Chondrocyte (in vitro differentiated cells): ENCODE measurements at regions not wholly inside any gene's neighbourhood (a gene's known extent, or its start where the extent isn't known, plus 50 kb on each side); places are given as distances from the start of the nearest gene placed in this dataset.
"Not testable (repeated sequence)": the region's sequence is repeated elsewhere in the genome, so short reads cannot be mapped to it uniquely, and the experiment has no call there.

ENCODE experiments used
- DNase-seq: peaks from one replicate; pipeline ENCODE4 v3.0.0; 2021; ENCODE audit warnings: mixed read lengths, low spot score
- H3K27ac Mint-ChIP-seq: one replicate; pipeline ENCODE4 v1.8.0; 2021; ENCODE audit warnings: mild to moderate bottlenecking, moderate library complexity, mixed read lengths; ENCODE audit not compliant: unreplicated experiment
- H3K27me3 Mint-ChIP-seq: 2 replicates; pipeline ENCODE4 v1.8.0; 2021; ENCODE audit warnings: low read depth, mixed read lengths
- H3K36me3 Mint-ChIP-seq: 2 replicates; pipeline ENCODE4 v1.8.0; 2021; ENCODE audit warnings: low read depth, mixed read lengths
- H3K4me1 Mint-ChIP-seq: 2 replicates; pipeline ENCODE4 v1.8.0; 2021; ENCODE audit warnings: low read depth, mild to moderate bottlenecking, mixed read lengths
- H3K4me3 Mint-ChIP-seq: one replicate; pipeline ENCODE4 v1.8.0; 2021; ENCODE audit warnings: mild to moderate bottlenecking, moderate library complexity, mixed read lengths; ENCODE audit not compliant: unreplicated experiment
- H3K9me3 Mint-ChIP-seq: 2 replicates; pipeline ENCODE4 v1.8.0; 2021; ENCODE audit warnings: low read depth, mixed read lengths
- TF ChIP-seq, protein P1 (sequence below): fragments of 200-600 bp; sonication (generic); IDR thresholded peaks from 2 replicates; pipeline ENCODE4 v1.5.0; 2021; ENCODE audit warnings: antibody characterized with exemption, mild to moderate bottlenecking, moderate library complexity

- Mint-ChIP-seq H3K27ac (no peak overlapping the region), H3K4me1 (no peaks in the 10 kb centered on the region), H3K4me3 (no peak overlapping the region)
These were observed 95.9 kb upstream of the HGF start for GRCh38 chr7:81865754-81866153.

GRCh38 chr7:81859433-81859832 lies 89.6 kb upstream of the HGF start:
- Mint-ChIP-seq H3K27ac (no peak overlapping the region), H3K4me1 (peaks cover 3% of the 10 kb centered on the region), H3K27me3 (no peaks in the 10 kb centered on the region), H3K36me3 (no peaks in the 10 kb centered on the region), H3K9me3 (no peaks in the 10 kb centered on the region), H3K4me3 (no peak overlapping the region)
- no peak for DNase-seq
- TF ChIP-seq, protein P1, sequence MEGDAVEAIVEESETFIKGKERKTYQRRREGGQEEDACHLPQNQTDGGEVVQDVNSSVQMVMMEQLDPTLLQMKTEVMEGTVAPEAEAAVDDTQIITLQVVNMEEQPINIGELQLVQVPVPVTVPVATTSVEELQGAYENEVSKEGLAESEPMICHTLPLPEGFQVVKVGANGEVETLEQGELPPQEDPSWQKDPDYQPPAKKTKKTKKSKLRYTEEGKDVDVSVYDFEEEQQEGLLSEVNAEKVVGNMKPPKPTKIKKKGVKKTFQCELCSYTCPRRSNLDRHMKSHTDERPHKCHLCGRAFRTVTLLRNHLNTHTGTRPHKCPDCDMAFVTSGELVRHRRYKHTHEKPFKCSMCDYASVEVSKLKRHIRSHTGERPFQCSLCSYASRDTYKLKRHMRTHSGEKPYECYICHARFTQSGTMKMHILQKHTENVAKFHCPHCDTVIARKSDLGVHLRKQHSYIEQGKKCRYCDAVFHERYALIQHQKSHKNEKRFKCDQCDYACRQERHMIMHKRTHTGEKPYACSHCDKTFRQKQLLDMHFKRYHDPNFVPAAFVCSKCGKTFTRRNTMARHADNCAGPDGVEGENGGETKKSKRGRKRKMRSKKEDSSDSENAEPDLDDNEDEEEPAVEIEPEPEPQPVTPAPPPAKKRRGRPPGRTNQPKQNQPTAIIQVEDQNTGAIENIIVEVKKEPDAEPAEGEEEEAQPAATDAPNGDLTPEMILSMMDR: no peak

More at GRCh38 chr7:81865754-81866153, 95.9 kb upstream of the HGF start:
- TF ChIP-seq, protein P1: no peak
- no peaks in the 10 kb centered on the region for H3K36me3 Mint-ChIP-seq
- DNase-seq: no peak
- no peaks in the 10 kb centered on the region for H3K27me3 Mint-ChIP-seq
- H3K9me3 Mint-ChIP-seq: no peaks in the 10 kb centered on the region

DNA sequence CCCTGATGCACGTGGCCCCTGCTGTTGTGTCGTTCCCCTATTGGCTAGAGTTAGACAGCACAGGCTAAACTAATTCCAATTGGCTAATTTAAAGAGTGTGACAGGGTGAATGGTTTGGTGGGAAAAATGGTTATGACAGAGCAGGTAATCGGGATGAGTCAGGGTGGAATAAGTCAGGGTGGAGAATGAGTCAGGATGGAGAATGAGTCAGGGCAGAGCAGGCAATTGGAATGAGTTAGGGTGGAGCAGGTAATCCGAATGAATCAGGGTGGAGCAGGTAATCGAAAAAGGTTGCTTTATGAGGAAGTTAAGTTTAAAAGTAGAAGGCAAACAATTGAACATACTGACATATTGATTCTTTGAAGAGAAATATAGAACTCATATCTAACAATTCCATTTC lies 89.0 kb upstream of the HGF start:
- not testable (repeated sequence) for H3K36me3 Mint-ChIP-seq, H3K27me3 Mint-ChIP-seq, H3K4me3 Mint-ChIP-seq, H3K4me1 Mint-ChIP-seq, H3K27ac Mint-ChIP-seq, H3K9me3 Mint-ChIP-seq
- peak; percentile 29 for DNase-seq

DNA sequence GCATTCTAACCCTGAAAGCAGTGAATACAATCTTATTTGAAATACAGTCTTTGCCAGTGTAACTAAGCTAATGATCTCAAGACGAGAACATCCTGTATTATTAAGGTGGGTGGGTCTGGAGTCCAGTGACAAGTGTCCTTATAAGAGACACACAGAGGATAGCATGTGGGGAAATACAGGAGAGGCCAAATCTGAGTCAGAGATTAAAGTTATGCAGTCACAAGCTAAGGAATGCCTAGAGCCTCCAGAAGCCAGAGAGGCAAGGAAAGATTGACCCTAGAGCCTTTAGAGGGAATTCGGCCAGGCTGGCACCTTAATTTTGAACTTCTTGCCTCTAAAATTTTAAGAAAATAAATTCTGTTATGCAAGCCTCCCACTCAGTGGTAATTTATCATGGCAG lies 87.5 kb upstream of the HGF start:
- H3K27ac Mint-ChIP-seq: no peak overlapping the region
- no peak for DNase-seq

DNA sequence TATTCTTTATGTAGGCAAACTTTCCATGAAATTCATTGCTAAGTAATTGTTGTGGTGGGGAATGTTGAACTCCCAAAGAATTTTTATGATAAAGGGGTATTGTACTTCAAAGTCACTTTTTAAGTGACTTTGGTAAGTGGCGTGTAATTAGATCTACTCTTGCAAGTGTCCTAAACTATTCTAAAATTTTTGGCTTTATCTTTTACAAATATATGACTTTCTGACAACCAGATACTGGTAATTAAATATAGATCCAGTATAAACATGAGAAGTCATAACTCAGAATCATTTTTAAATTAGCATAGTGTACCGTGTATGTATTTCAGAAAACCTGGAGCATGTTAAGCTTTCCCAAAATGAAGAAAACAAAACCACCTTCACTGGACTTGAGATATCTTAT lies 84.7 kb upstream of the HGF start:
- no peaks in the 10 kb centered on the region for H3K27me3 Mint-ChIP-seq
- no peaks in the 10 kb centered on the region for H3K9me3 Mint-ChIP-seq
- no peak overlapping the region for H3K4me3 Mint-ChIP-seq
- DNase-seq: no peak
- TF ChIP-seq, protein P1: no peak
- peaks cover 3% of the 10 kb centered on the region for H3K4me1 Mint-ChIP-seq
- peaks cover 1% of the 10 kb centered on the region for H3K36me3 Mint-ChIP-seq
- no peak overlapping the region for H3K27ac Mint-ChIP-seq

More for the DNA sequence above, 87.5 kb upstream of the HGF start:
- Mint-ChIP-seq H3K9me3 (no peaks in the 10 kb centered on the region), H3K36me3 (peaks cover 1% of the 10 kb centered on the region), H3K4me3 (no peak overlapping the region), H3K4me1 (peaks cover 3% of the 10 kb centered on the region), H3K27me3 (no peaks in the 10 kb centered on the region)
- TF ChIP-seq, protein P1: no peak

GRCh38 chr7:81852701-81853100 lies 82.9 kb upstream of the HGF start:
- TF ChIP-seq, protein P1: no peak
- Mint-ChIP-seq H3K4me1 (peaks cover 3% of the 10 kb centered on the region), H3K27ac (no peak overlapping the region), H3K9me3 (no peaks in the 10 kb centered on the region), H3K4me3 (no peak overlapping the region), H3K36me3 (peaks cover 1% of the 10 kb centered on the region), H3K27me3 (no peaks in the 10 kb centered on the region)
- no peak for DNase-seq
